ENCODE measurements at regions not wholly inside any gene's neighbourhood (a gene's known extent, or its start where the extent isn't known, plus 50 kb on each side); places are given as distances from the start of the nearest gene placed in this dataset.
"Not testable (repeated sequence)": the region's sequence is repeated elsewhere in the genome, so short reads cannot be mapped to it uniquely, and the experiment has no call there.

- TF ChIP-seq CTCF (IDR thresholded peaks at IDR 0.05 in 2 of 3, conservative IDR thresholded peaks at IDR 0.05 in 1 of 3; ENCODE audit: borderline replicate concordance in 1 of 3, insufficient read depth in 1 of 3, low read depth in 2 of 3, low read length in 2 of 3); POLR2A (IDR thresholded peaks at IDR 0.05; ENCODE audit: borderline replicate concordance, extremely low read depth, insufficient read depth, insufficient read length); JUND (IDR thresholded peaks at IDR 0.05); CEBPB (IDR thresholded peaks at IDR 0.05; ENCODE audit: low read depth): not testable (repeated sequence)
- TF ChIP-seq, protein P1, sequence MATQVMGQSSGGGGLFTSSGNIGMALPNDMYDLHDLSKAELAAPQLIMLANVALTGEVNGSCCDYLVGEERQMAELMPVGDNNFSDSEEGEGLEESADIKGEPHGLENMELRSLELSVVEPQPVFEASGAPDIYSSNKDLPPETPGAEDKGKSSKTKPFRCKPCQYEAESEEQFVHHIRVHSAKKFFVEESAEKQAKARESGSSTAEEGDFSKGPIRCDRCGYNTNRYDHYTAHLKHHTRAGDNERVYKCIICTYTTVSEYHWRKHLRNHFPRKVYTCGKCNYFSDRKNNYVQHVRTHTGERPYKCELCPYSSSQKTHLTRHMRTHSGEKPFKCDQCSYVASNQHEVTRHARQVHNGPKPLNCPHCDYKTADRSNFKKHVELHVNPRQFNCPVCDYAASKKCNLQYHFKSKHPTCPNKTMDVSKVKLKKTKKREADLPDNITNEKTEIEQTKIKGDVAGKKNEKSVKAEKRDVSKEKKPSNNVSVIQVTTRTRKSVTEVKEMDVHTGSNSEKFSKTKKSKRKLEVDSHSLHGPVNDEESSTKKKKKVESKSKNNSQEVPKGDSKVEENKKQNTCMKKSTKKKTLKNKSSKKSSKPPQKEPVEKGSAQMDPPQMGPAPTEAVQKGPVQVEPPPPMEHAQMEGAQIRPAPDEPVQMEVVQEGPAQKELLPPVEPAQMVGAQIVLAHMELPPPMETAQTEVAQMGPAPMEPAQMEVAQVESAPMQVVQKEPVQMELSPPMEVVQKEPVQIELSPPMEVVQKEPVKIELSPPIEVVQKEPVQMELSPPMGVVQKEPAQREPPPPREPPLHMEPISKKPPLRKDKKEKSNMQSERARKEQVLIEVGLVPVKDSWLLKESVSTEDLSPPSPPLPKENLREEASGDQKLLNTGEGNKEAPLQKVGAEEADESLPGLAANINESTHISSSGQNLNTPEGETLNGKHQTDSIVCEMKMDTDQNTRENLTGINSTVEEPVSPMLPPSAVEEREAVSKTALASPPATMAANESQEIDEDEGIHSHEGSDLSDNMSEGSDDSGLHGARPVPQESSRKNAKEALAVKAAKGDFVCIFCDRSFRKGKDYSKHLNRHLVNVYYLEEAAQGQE (IDR thresholded peaks at IDR 0.05; ENCODE audit: low read depth), result not testable (repeated sequence)
These were observed 173.8 kb downstream of the UNC5CL start for GRCh38 chr6:40865259-40865658.

Data from HCT116 (cell line).